ENCODE measurements at regions not wholly inside any gene's neighbourhood (a gene's known extent, or its start where the extent isn't known, plus 50 kb on each side); places are given as distances from the start of the nearest gene placed in this dataset.

DNA sequence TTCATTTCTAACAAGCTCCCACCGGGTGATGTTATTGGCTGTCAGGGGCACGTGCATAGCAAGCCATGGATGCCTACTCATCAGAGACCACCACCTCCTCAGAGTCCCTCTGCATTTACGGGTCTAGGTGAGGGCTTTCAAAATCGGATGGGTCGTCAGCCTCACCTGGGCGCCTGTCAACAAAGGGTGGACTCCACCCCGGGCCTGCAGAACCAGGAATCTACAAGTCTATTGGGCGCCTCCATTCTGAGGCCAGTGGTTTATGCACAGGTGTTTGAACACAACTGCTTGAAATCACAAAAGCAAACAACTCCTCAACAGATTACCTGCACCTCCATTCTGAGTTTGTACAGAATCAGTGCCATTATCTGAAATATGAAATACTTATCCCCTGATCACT, 318.9 kb downstream of the PTTG2 start:
- no peaks in the 10 kb centered on the region for H3K27me3 ChIP-seq (ENCODE audit: insufficient read depth, insufficient read length)
- H3K4me3 ChIP-seq (ENCODE audit: insufficient read length, low read depth): no peak overlapping the region
- no peak overlapping the region for H3K9ac ChIP-seq (ENCODE audit: insufficient read length, low read depth)
- no peaks in the 10 kb centered on the region for H3K36me3 ChIP-seq (ENCODE audit: insufficient read depth, insufficient read length, low read length)
- TF ChIP-seq ZNF274 (IDR thresholded peaks at IDR 0.05; ENCODE audit: low read depth, low read length) (no peak), SUZ12 (IDR thresholded peaks at IDR 0.05; ENCODE audit: extremely low read depth, insufficient read depth, insufficient read length) (no peak), YY1 (IDR thresholded peaks at IDR 0.05; ENCODE audit: insufficient read depth, insufficient read length) (no peak)
- peaks cover 5% of the 10 kb centered on the region for H3K4me1 ChIP-seq (ENCODE audit: insufficient read depth, insufficient read length)
- H3K9me3 ChIP-seq (ENCODE audit: insufficient read depth, low read length): peaks cover 7% of the 10 kb centered on the region; the same call in 1 of the 2 replicates
- no peak for DNase-seq (ENCODE audit: low read depth, low spot score)

- peaks cover 7% of the 10 kb centered on the region; the same call in 1 of the 2 replicates for H3K9me3 ChIP-seq (ENCODE audit: insufficient read depth, low read length)
- no peak for TF ChIP-seq SUZ12 (IDR thresholded peaks at IDR 0.05; ENCODE audit: extremely low read depth, insufficient read depth, insufficient read length)
- H3K4me3 ChIP-seq (ENCODE audit: insufficient read length, low read depth): no peak overlapping the region
- no peaks in the 10 kb centered on the region for H3K36me3 ChIP-seq (ENCODE audit: insufficient read depth, insufficient read length, low read length)
- H3K27me3 ChIP-seq (ENCODE audit: insufficient read depth, insufficient read length): no peaks in the 10 kb centered on the region
- H3K9ac ChIP-seq (ENCODE audit: insufficient read length, low read depth): no peak overlapping the region
- peaks cover 5% of the 10 kb centered on the region for H3K4me1 ChIP-seq (ENCODE audit: insufficient read depth, insufficient read length)
- DNase-seq (ENCODE audit: low read depth, low spot score): no peak
Observed at GRCh38 chr4:38279650-38280322, 319.6 kb downstream of the PTTG2 start.

DNA sequence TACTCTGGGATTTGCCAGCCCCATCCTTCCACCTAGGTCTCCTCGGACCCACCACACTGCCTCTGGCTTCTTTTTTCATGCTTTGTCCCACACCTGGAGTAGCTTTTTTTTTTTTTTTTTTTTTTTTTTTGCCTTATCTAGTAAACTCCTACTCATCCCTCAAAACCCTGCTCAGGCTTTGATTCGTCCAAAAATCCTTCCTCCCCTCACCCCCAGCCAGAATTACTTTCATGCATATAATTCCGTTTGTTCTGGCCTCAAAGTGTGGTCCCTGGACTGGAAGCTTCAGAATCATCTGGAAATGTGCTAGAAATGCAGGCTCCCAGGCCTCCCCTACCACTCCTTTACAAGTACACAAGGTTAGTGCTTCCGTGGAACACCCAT, 320.1 kb downstream of the PTTG2 start:
- DNase-seq (ENCODE audit: low read depth, low spot score): no peak
- peaks cover 5% of the 10 kb centered on the region for H3K4me1 ChIP-seq (ENCODE audit: insufficient read depth, insufficient read length)
- no peak overlapping the region for H3K4me3 ChIP-seq (ENCODE audit: insufficient read length, low read depth)
- no peaks in the 10 kb centered on the region for H3K36me3 ChIP-seq (ENCODE audit: insufficient read depth, insufficient read length, low read length)
- TF ChIP-seq SUZ12 (IDR thresholded peaks at IDR 0.05; ENCODE audit: extremely low read depth, insufficient read depth, insufficient read length) (no peak), YY1 (IDR thresholded peaks at IDR 0.05; ENCODE audit: insufficient read depth, insufficient read length) (no peak), ZNF274 (IDR thresholded peaks at IDR 0.05; ENCODE audit: low read depth, low read length) (no peak)
- H3K9ac ChIP-seq (ENCODE audit: insufficient read length, low read depth): no peak overlapping the region
- H3K27me3 ChIP-seq (ENCODE audit: insufficient read depth, insufficient read length): no peaks in the 10 kb centered on the region
- H3K9me3 ChIP-seq (ENCODE audit: insufficient read depth, low read length): peaks cover 7% of the 10 kb centered on the region; the same call in 1 of the 2 replicates

- Histone ChIP-seq H3K9ac (ENCODE audit: insufficient read length, low read depth) (no peak overlapping the region), H3K4me1 (ENCODE audit: insufficient read depth, insufficient read length) (peaks cover 5% of the 10 kb centered on the region), H3K9me3 (ENCODE audit: insufficient read depth, low read length) (peaks cover 7% of the 10 kb centered on the region; the same call in 1 of the 2 replicates), H3K36me3 (ENCODE audit: insufficient read depth, insufficient read length, low read length) (no peaks in the 10 kb centered on the region), H3K4me3 (ENCODE audit: insufficient read length, low read depth) (no peak overlapping the region), H3K27me3 (ENCODE audit: insufficient read depth, insufficient read length) (no peaks in the 10 kb centered on the region)
- no peak for DNase-seq (ENCODE audit: low read depth, low spot score)
- TF ChIP-seq YY1 (IDR thresholded peaks at IDR 0.05; ENCODE audit: insufficient read depth, insufficient read length) (no peak), ZNF274 (IDR thresholded peaks at IDR 0.05; ENCODE audit: low read depth, low read length) (no peak), SUZ12 (IDR thresholded peaks at IDR 0.05; ENCODE audit: extremely low read depth, insufficient read depth, insufficient read length) (no peak)
Observed at GRCh38 chr4:38281371-38282071, 321.3 kb downstream of the PTTG2 start.

DNA sequence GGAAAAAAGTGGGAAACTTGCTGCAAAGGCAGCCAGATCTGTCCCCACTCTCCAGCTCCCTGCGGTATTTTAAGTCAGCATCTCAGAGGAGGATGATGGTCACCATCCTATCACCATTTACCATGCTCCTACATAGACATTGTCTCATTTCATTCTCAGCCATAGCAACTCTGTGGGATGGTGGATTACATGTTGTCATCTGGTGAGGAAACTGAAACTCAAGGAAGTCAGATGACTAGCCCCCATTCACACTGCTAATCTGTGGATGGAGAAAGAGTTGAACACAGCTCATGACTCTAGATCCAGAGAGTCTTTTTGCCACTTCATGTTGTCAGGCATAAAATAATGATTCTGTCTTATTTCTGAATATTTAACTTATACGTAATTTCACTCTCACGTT, 323.5 kb downstream of the PTTG2 start:
- H3K4me1 ChIP-seq (ENCODE audit: insufficient read depth, insufficient read length): peaks cover 5% of the 10 kb centered on the region
- H3K4me3 ChIP-seq (ENCODE audit: insufficient read length, low read depth): no peak overlapping the region
- H3K36me3 ChIP-seq (ENCODE audit: insufficient read depth, insufficient read length, low read length): no peaks in the 10 kb centered on the region
- no peak for TF ChIP-seq YY1 (IDR thresholded peaks at IDR 0.05; ENCODE audit: insufficient read depth, insufficient read length)
- no peak for TF ChIP-seq SUZ12 (IDR thresholded peaks at IDR 0.05; ENCODE audit: extremely low read depth, insufficient read depth, insufficient read length)
- TF ChIP-seq ZNF274 (IDR thresholded peaks at IDR 0.05; ENCODE audit: low read depth, low read length): no peak
- no peaks in the 10 kb centered on the region for H3K9me3 ChIP-seq (ENCODE audit: insufficient read depth, low read length)
- no peaks in the 10 kb centered on the region for H3K27me3 ChIP-seq (ENCODE audit: insufficient read depth, insufficient read length)
- H3K9ac ChIP-seq (ENCODE audit: insufficient read length, low read depth): no peak overlapping the region
- no peak for DNase-seq (ENCODE audit: low read depth, low spot score)

DNA sequence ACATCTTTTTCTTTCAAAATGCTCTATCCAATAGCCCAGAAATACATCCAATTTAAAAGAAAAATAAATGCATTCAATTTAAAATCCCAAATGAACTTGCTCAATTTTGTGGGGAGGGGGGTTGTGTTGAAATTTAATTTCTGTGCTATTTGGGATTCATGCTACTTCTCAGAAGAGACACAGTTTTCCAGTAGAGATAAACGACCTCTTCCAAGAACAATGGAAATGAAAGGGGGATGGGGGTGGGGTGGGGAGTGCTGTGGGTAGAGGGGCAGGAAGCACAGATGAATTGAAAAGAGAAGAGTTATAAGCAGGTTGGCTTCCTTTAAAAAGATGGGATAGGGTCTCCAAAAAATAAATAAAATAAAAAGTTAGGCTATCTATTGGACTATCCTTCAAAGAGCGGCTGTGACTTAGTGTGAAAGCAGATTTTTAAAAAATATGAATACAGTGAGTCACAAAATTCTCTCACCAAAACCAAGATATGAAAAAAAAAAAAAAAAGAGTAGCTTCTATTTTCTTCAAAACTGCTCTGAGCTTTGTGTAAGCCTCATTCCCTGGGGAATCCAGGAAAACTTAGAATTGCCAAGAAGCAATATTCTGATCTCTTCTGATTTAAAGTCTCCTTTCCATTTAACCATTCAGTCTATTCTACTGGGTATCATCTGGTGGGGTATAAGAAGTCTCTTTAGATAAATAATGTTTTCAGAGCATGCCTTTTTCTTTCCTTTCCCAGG, 324.3 kb downstream of the PTTG2 start:
- DNase-seq (ENCODE audit: low read depth, low spot score): no peak
- Histone ChIP-seq H3K9ac (ENCODE audit: insufficient read length, low read depth) (no peak overlapping the region), H3K27me3 (ENCODE audit: insufficient read depth, insufficient read length) (no peaks in the 10 kb centered on the region), H3K4me3 (ENCODE audit: insufficient read length, low read depth) (no peak overlapping the region), H3K9me3 (ENCODE audit: insufficient read depth, low read length) (no peaks in the 10 kb centered on the region), H3K36me3 (ENCODE audit: insufficient read depth, insufficient read length, low read length) (no peaks in the 10 kb centered on the region), H3K4me1 (ENCODE audit: insufficient read depth, insufficient read length) (peaks cover 5% of the 10 kb centered on the region)
- TF ChIP-seq SUZ12 (IDR thresholded peaks at IDR 0.05; ENCODE audit: extremely low read depth, insufficient read depth, insufficient read length) (no peak), YY1 (IDR thresholded peaks at IDR 0.05; ENCODE audit: insufficient read depth, insufficient read length) (no peak), ZNF274 (IDR thresholded peaks at IDR 0.05; ENCODE audit: low read depth, low read length) (no peak)
